ENCODE measurements at regions not wholly inside any gene's neighbourhood (a gene's known extent, or its start where the extent isn't known, plus 50 kb on each side); places are given as distances from the start of the nearest gene placed in this dataset.
"Not testable (repeated sequence)": the region's sequence is repeated elsewhere in the genome, so short reads cannot be mapped to it uniquely, and the experiment has no call there.

GRCh38 chr7:76918619-76919018 is 113.5 kb downstream of the SPDYE17 start:
- not testable (repeated sequence) for DNase-seq

- not testable (repeated sequence) for DNase-seq
These were observed 117.8 kb downstream of the SPDYE17 start for GRCh38 chr7:76914361-76914760.

GRCh38 chr7:76912011-76912814 is 119.9 kb downstream of the SPDYE17 start:
- not testable (repeated sequence) for DNase-seq

DNA sequence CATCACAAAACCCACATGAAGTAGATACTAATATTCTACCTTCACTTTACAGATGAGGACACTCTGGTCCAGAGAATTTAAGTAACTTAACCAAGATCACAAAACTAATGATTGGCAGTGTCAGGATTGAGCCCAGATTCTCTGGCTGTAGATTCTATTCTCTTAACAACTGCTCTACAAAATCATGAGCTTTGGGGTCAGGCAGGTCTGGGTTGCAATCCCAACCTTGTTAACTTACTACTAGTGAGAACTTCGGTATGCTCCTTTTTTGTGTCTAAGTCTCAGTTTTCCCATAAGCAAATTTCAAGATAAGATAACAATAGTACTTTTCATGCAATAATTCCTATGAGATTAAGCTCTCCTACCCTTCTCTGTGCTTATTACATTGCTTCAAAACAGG is 127.5 kb downstream of the SPDYE17 start:
- not testable (repeated sequence) for DNase-seq

- DNase-seq, result not testable (repeated sequence)
These were observed 130.0 kb downstream of the SPDYE17 start for GRCh38 chr7:76901944-76902710.

DNA sequence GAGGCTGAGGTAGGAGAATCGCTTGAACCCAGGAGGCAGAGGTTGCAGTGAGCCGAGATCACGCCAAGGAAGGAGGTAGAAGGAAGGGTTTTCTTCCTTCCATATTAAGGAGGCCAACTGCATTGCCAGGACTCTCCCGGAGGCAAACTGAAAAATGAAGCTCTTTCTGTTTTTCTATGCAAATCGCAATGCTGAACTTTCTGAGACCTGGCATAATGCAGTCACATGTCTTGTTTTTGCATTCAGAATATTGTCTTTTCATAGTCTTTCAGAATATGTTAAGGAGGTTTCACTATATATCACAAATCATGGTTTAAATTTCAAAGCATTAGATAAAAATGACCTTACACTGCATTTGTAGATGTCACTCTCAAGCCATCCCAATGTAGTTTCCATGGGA is 133.4 kb downstream of the SPDYE17 start:
- DNase-seq, result not testable (repeated sequence)

- DNase-seq, result not testable (repeated sequence)
These were observed 135.2 kb downstream of the SPDYE17 start for GRCh38 chr7:76897007-76897406.

- DNase-seq, result not testable (repeated sequence)
These were observed 136.5 kb downstream of the SPDYE17 start for GRCh38 chr7:76895696-76896095.

GRCh38 chr7:76891771-76892170 is 140.4 kb downstream of the SPDYE17 start:
- not testable (repeated sequence) for DNase-seq

DNA sequence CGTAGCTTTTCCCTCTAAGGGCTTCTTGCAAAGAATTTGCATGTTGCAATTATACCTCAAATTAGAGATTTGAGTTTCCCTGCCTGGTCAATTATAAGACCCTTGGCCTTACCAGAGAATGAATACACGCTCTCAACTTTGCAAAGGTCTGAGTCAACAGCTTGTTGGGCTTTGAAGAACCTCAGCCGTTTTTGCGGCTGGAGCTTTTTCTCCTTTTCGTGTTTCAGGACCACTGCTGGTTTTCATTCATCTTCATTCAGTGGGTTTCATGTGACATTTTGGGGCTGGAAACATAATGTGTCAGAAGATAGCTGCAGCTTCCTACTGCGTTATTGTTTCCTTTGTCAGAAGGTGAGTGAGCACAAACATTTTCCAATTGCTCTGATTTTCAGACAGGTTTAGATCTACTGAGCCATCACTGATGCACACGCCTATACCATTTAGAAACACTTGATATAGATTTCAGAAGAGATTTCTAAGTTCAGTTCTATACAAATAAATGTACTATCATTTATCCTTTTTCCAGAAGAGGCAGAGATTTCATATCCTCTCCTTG is 152.3 kb downstream of the SPDYE17 start:
- DNase-seq, result not testable (repeated sequence)

DNA sequence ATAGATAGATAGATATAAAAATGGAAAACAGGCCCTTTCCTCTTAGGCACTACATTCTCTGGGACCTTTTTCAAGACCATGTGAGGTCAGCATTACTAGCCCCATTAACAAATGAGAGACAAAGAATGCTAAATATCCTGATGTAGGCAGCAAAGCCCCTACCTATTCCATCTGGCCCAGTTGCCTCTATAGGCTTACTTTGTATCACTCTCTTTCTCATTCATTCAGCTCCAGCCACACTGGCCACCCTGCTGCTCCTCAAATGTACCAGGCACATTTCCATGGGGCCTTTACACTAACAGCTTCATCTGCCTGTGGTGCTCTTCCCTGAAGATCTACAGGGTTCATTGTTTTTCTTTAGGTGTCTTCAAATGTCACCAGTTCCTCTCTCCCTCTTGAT is 156.4 kb downstream of the SPDYE17 start:
- not testable (repeated sequence) for DNase-seq

GRCh38 chr7:76870504-76870808 is 161.7 kb downstream of the SPDYE17 start:
- not testable (repeated sequence) for DNase-seq

- DNase-seq, result not testable (repeated sequence)
These were observed 164.7 kb downstream of the SPDYE17 start for GRCh38 chr7:76867364-76867889.

GRCh38 chr7:76863150-76863773 is 168.9 kb downstream of the SPDYE17 start:
- not testable (repeated sequence) for DNase-seq

DNA sequence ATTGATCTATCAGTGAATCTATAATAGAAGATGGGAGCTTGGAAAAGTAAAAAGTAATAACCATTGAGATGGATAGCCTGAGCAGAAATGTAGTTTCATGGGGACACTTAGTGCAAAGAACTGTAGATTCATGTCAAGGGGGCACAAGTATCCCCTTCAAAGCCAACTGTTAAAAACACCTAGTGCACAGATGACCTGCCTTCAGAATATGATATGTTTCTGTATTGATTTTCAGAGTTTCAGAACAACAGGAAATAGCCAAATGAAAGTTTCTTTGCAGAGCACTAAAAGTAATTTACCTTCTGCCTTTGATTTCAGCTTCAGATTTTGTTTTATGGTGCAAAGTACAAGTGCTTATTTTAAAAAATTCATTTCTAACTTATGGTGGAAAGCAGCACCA is 169.9 kb downstream of the SPDYE17 start:
- not testable (repeated sequence) for DNase-seq

DNA sequence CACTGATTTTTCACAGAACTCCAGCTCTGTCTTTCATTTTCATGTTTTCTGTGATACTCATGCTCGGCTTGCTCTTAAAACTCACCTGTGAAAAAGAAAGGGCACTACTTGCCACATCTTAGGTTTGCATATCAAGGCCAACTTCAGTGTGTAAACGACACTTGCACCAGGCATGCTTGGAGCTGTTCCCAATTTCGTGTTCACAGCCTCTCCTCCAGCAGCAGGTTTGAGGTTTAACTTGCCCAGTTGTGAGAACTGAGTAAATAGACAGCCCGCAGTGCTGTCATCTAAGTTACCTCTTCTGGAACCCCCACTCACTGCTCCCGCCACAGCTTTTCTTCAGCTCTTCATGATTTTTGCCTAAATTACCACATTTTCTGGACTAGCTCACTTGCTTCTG is 172.2 kb downstream of the SPDYE17 start:
- not testable (repeated sequence) for DNase-seq

DNA sequence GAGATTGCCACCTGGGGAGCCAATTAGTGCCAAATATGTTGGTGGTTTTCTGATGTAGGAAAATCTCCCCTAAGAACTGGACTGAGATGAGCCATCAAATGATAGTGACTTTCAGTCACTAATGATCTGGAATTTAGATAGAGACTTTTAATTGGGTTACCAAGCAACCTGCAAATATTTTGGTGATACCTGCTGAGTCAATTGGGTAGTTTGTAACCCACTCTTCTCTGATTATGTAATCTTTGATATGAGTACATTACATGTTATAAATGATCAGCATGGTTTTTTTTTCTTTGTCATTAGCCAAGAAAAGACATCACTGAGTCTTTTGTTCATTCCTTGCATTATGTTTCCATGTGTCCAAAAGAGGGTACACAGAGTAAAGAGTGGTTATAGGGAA is 177.5 kb downstream of the SPDYE17 start:
- DNase-seq, result not testable (repeated sequence)

- not testable (repeated sequence) for DNase-seq
These were observed 179.2 kb downstream of the SPDYE17 start for GRCh38 chr7:76852787-76853584.

DNA sequence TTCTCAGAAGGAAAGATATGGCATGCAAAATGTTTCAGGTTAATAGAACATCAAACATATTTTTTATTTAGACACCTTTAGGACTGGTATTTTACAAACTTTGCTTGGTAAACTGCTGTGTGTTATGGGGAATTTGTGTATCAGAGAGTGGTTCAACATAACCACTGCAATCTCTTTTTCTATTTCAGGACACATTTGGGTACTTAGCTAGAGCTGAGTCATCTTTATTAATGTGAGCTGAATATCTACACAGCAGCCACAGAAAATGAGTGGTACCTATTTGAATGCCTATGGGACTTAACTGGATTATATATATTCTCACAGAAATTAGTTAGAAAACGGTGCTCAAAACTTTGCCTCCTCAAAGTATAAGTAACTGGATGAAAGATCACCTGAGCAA is 179.8 kb downstream of the SPDYE17 start:
- DNase-seq, result not testable (repeated sequence)

DNA sequence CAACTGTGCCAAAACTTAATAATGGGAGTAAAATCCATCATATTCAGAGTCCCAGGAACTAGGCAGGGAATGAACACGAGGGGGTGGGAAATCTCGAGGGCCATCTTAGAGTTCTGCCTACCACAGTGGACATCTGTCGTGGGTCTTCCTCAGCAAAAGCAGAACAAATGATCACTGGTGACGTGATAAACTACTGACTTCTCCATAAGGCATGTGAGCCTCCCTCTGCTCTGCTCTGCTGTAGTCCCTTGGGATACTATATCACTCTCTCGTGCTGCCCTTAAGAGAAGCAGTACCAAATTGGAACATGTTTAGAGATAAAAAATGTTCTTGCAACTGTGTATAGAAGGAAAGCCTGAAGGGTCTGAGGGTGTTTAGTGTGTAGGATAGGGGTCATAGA is 180.5 kb downstream of the SPDYE17 start:
- DNase-seq, result not testable (repeated sequence)

- DNase-seq, result not testable (repeated sequence)
These were observed 182.1 kb downstream of the SPDYE17 start for GRCh38 chr7:76849887-76850563.
